Activated T-cell treated with anti-CD3 and anti-CD28 coated beads for 48 hours (primary cell): ENCODE measurements at regions not wholly inside any gene's neighbourhood (a gene's known extent, or its start where the extent isn't known, plus 50 kb on each side); places are given as distances from the start of the nearest gene placed in this dataset.
"Not testable (repeated sequence)": the region's sequence is repeated elsewhere in the genome, so short reads cannot be mapped to it uniquely, and the experiment has no call there.

Experiments used
- DNase-seq: peaks from one replicate; pipeline ENCODE4 v3.0.0-alpha.2; 2020; ENCODE audit warnings: low read depth

- DNase-seq: no peak
Measured at GRCh38 chr18:1413323-1413675, 508.6 kb downstream of the ADCYAP1 start.

- no peak for DNase-seq
Measured at GRCh38 chr18:1416074-1416473, 511.4 kb downstream of the ADCYAP1 start.

- no peak for DNase-seq
Measured at GRCh38 chr18:1421502-1421901, 516.8 kb downstream of the ADCYAP1 start.

GRCh38 chr18:1422634-1423033 lies 518.0 kb downstream of the ADCYAP1 start:
- DNase-seq: no peak

- no peak for DNase-seq
Measured at GRCh38 chr18:1425679-1426078, 521.0 kb downstream of the ADCYAP1 start.

GRCh38 chr18:1435487-1435886 lies 530.8 kb downstream of the ADCYAP1 start:
- DNase-seq: no peak

GRCh38 chr18:1436199-1436598 lies 531.5 kb downstream of the ADCYAP1 start:
- no peak for DNase-seq

- no peak for DNase-seq
Measured at GRCh38 chr18:1438458-1438910, 533.8 kb downstream of the ADCYAP1 start.

GRCh38 chr18:1438967-1439366 lies 534.3 kb downstream of the ADCYAP1 start:
- DNase-seq: no peak

- not testable (repeated sequence) for DNase-seq
Measured at GRCh38 chr18:1444062-1444461, 539.4 kb downstream of the ADCYAP1 start.

GRCh38 chr18:1446765-1447164 lies 542.1 kb downstream of the ADCYAP1 start:
- DNase-seq: no peak

- no peak for DNase-seq
Measured at GRCh38 chr18:1452821-1453220, 548.1 kb downstream of the ADCYAP1 start.

GRCh38 chr18:1455605-1456004 lies 550.9 kb downstream of the ADCYAP1 start:
- DNase-seq: no peak

- no peak for DNase-seq
Measured at GRCh38 chr18:1458547-1458946, 553.9 kb downstream of the ADCYAP1 start.

GRCh38 chr18:1463981-1464380 lies 559.3 kb downstream of the ADCYAP1 start:
- DNase-seq: no peak

- no peak for DNase-seq
Measured at GRCh38 chr18:1464444-1465217, 560.0 kb downstream of the ADCYAP1 start.

- DNase-seq: no peak
Measured at GRCh38 chr18:1466035-1466434, 561.4 kb downstream of the ADCYAP1 start.

- no peak for DNase-seq
Measured at GRCh38 chr18:1467461-1467964, 562.8 kb downstream of the ADCYAP1 start.

GRCh38 chr18:1468550-1468949 lies 563.9 kb downstream of the ADCYAP1 start:
- DNase-seq: no peak

- DNase-seq: no peak
Measured at GRCh38 chr18:1475867-1476266, 571.2 kb downstream of the ADCYAP1 start.

GRCh38 chr18:1480309-1480708 lies 575.6 kb downstream of the ADCYAP1 start:
- DNase-seq: no peak

GRCh38 chr18:1481577-1481976 lies 576.9 kb downstream of the ADCYAP1 start:
- no peak for DNase-seq

GRCh38 chr18:1483385-1483784 lies 578.7 kb downstream of the ADCYAP1 start:
- no peak for DNase-seq

- no peak for DNase-seq
Measured at GRCh38 chr18:1487457-1487856, 582.8 kb downstream of the ADCYAP1 start.
